HL-60 (cell line): ENCODE measurements at regions not wholly inside any gene's neighbourhood (a gene's known extent, or its start where the extent isn't known, plus 50 kb on each side); places are given as distances from the start of the nearest gene placed in this dataset.

Experiments
- CTCF ChIP-seq: IDR thresholded peaks from one replicate; pipeline ENCODE4 v1.5.1; 2011; ENCODE audit warnings: low read length, control low read depth, inconsistent platforms; ENCODE audit not compliant: insufficient read depth
- TF ChIP-seq, protein P1 (sequence below): IDR thresholded peaks from 2 replicates; pipeline ENCODE4 v1.6.1; 2012; ENCODE audit warnings: low read depth; ENCODE audit not compliant: insufficient replicate concordance

DNA sequence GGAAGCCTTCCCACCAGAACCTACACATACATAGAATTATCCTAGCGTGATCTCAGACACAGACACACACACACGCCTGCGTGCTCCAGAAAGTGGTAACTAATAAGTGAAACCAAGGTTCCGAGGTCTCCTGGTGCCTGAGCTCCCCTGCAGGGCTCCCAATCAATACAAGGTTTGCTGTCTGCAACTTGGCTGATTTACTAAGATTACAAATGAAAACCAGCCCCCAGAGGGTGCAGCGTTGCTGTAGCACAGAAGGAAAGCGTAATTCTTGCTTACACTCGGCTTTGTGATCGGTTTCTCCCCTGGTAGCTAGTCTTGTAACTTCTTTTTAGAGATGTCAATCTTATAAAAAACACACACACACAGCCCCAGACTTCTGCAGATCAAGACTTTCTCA, 334.1 kb upstream of the XYLT1 start:
- no peak for TF ChIP-seq CTCF
- TF ChIP-seq, protein P1, sequence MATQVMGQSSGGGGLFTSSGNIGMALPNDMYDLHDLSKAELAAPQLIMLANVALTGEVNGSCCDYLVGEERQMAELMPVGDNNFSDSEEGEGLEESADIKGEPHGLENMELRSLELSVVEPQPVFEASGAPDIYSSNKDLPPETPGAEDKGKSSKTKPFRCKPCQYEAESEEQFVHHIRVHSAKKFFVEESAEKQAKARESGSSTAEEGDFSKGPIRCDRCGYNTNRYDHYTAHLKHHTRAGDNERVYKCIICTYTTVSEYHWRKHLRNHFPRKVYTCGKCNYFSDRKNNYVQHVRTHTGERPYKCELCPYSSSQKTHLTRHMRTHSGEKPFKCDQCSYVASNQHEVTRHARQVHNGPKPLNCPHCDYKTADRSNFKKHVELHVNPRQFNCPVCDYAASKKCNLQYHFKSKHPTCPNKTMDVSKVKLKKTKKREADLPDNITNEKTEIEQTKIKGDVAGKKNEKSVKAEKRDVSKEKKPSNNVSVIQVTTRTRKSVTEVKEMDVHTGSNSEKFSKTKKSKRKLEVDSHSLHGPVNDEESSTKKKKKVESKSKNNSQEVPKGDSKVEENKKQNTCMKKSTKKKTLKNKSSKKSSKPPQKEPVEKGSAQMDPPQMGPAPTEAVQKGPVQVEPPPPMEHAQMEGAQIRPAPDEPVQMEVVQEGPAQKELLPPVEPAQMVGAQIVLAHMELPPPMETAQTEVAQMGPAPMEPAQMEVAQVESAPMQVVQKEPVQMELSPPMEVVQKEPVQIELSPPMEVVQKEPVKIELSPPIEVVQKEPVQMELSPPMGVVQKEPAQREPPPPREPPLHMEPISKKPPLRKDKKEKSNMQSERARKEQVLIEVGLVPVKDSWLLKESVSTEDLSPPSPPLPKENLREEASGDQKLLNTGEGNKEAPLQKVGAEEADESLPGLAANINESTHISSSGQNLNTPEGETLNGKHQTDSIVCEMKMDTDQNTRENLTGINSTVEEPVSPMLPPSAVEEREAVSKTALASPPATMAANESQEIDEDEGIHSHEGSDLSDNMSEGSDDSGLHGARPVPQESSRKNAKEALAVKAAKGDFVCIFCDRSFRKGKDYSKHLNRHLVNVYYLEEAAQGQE = no peak
